Activated CD8-positive, alpha-beta T cell treated with anti-CD3 and anti-CD28 coated beads for 36 hours (primary cell): ENCODE measurements at regions not wholly inside any gene's neighbourhood (a gene's known extent, or its start where the extent isn't known, plus 50 kb on each side); places are given as distances from the start of the nearest gene placed in this dataset.

ENCODE experiments used
- ATAC-seq: fragments of 200-7000 bp; cut with Tn5 transposase; one replicate; pipeline ENCODE4 v1.10.0; 2021; ENCODE audit warnings: mild to moderate bottlenecking, moderate library complexity
- CTCF ChIA-PET: fragments of 350-600 bp; sonication (Branson Sonifier 250); formaldehyde crosslinking; loops from one replicate; lab custom pipeline; 2021; ENCODE audit warnings: antibody characterized with exemption; lab: Charles Lee
- POLR2A ChIA-PET: fragments of 350-600 bp; sonication (Branson Sonifier 250); formaldehyde crosslinking; loops from one replicate; lab custom pipeline; 2021; ENCODE audit warnings: antibody characterized with exemption; lab: Charles Lee
- DNase-seq: peaks from one replicate; pipeline ENCODE4 v3.0.0-alpha.2; 2020
- H3K27ac Mint-ChIP-seq: one replicate; pipeline ENCODE4 v1.8.0; 2021; ENCODE audit warnings: mild to moderate bottlenecking, mixed read lengths
- H3K27me3 Mint-ChIP-seq: one replicate; pipeline ENCODE4 v1.8.0; 2021; ENCODE audit warnings: mixed read lengths
- H3K36me3 Mint-ChIP-seq: one replicate; pipeline ENCODE4 v1.8.0; 2021; ENCODE audit warnings: low read depth, mixed read lengths
- H3K4me1 Mint-ChIP-seq: one replicate; pipeline ENCODE4 v1.8.0; 2021; ENCODE audit warnings: low read depth, mixed read lengths
- H3K4me3 Mint-ChIP-seq: one replicate; pipeline ENCODE4 v1.8.0; 2021; ENCODE audit warnings: mild to moderate bottlenecking, moderate library complexity, mixed read lengths
- H3K9me3 Mint-ChIP-seq: one replicate; pipeline ENCODE4 v1.8.0; 2021; ENCODE audit warnings: mixed read lengths
- intact Hi-C: fragments of 100-400 bp; cut with micrococcal nuclease; formaldehyde crosslinking; loops from one replicate; pipeline ENCODE4 v1.10.0; 2022
- TF ChIP-seq, protein P1 (sequence below): fragments of 200-600 bp; IDR thresholded peaks from one replicate; pipeline ENCODE4 v1.8.0; 2022; ENCODE audit warnings: antibody characterized with exemption, mild to moderate bottlenecking

GRCh38 chr1:219783605-219784235 is 144.6 kb downstream of the SLC30A10 start:
- Mint-ChIP-seq H3K4me3 (no peak overlapping the region), H3K27ac (no peak overlapping the region), H3K4me1 (no peaks in the 10 kb centered on the region), H3K36me3 (no peaks in the 10 kb centered on the region), H3K27me3 (no peaks in the 10 kb centered on the region), H3K9me3 (no peaks in the 10 kb centered on the region)
- no peak for ATAC-seq
- TF ChIP-seq, protein P1, sequence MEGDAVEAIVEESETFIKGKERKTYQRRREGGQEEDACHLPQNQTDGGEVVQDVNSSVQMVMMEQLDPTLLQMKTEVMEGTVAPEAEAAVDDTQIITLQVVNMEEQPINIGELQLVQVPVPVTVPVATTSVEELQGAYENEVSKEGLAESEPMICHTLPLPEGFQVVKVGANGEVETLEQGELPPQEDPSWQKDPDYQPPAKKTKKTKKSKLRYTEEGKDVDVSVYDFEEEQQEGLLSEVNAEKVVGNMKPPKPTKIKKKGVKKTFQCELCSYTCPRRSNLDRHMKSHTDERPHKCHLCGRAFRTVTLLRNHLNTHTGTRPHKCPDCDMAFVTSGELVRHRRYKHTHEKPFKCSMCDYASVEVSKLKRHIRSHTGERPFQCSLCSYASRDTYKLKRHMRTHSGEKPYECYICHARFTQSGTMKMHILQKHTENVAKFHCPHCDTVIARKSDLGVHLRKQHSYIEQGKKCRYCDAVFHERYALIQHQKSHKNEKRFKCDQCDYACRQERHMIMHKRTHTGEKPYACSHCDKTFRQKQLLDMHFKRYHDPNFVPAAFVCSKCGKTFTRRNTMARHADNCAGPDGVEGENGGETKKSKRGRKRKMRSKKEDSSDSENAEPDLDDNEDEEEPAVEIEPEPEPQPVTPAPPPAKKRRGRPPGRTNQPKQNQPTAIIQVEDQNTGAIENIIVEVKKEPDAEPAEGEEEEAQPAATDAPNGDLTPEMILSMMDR = no peak
- intact Hi-C loops = no loop called here
- no peak for DNase-seq
- POLR2A ChIA-PET = no interaction called here
- CTCF ChIA-PET = no interaction called here

DNA sequence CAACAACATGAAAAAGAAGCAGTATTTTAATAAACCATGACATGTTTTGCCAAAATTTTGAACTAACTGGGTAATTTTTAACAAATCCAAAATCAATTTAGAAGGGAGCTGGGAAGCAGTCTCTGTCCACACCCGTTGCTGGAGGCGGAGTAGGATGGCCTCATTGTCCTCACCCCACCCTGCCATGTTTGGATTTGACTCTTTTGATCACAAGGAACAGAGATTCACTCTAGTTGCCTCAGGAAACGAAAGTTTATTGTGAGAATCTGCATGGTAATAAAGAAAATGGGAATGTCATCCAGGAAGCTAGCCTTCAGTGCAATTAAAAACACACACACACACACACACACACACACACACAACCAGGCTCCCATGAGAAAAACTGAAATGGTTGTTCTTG is 145.4 kb downstream of the SLC30A10 start:
- POLR2A ChIA-PET = no interaction called here
- Mint-ChIP-seq H3K36me3 (no peaks in the 10 kb centered on the region), H3K9me3 (no peaks in the 10 kb centered on the region), H3K4me3 (no peak overlapping the region), H3K27ac (no peak overlapping the region), H3K27me3 (no peaks in the 10 kb centered on the region), H3K4me1 (no peaks in the 10 kb centered on the region)
- TF ChIP-seq, protein P1 = no peak
- ATAC-seq (no peak), DNase-seq (no peak)
- intact Hi-C loops = no loop called here
- CTCF ChIA-PET = no interaction called here

DNA sequence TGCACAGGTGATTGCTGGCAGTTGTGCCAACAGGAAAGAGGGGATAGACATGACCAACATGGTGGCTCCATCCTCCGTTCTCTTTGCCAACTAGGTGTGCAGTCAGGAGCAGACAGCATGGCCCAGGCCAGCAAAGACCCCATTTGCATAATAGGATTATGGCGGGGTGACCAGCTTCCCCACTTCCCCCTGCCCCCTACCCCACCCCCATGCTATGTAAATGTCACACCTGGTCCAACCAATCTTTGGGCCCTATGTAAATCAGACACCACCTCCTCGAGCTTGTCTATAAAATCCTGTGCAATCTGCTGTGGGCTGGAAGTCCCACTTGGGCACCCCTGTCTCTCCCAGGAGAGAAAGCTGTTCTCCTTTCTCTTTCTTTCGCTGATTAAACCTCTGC is 146.0 kb downstream of the SLC30A10 start:
- Mint-ChIP-seq H3K4me1 (no peaks in the 10 kb centered on the region), H3K27ac (no peak overlapping the region), H3K4me3 (no peak overlapping the region), H3K27me3 (no peaks in the 10 kb centered on the region), H3K9me3 (no peaks in the 10 kb centered on the region), H3K36me3 (no peaks in the 10 kb centered on the region)
- ATAC-seq = no peak
- TF ChIP-seq, protein P1 = no peak
- CTCF ChIA-PET = no interaction called here
- DNase-seq = no peak
- intact Hi-C loops = no loop called here
- POLR2A ChIA-PET = no interaction called here

DNA sequence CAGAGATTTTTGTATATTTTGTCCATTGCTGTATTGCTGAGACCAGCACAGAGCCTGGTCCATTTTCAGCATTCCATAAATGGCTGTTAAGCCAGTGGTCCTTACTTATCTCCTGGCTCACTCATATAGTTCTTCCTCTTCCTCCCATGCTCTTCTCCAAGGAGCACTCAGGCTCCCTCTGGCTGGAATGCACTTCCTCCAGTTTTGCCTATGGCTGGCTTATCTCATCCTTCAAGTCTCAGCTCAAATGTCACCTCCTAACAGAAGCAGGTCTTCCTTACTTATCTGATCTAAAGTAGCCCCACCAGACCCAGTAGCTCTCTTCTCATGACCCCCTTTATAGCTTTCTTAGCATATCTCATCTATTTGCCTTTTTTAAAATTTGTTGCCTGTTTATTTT is 146.9 kb downstream of the SLC30A10 start:
- TF ChIP-seq, protein P1 = no peak
- intact Hi-C loops = no loop called here
- H3K27ac Mint-ChIP-seq = no peak overlapping the region
- no peaks in the 10 kb centered on the region for H3K4me1 Mint-ChIP-seq
- ChIA-PET CTCF (no interaction called here), POLR2A (no interaction called here)
- ATAC-seq (no peak), DNase-seq (no peak)
- no peaks in the 10 kb centered on the region for H3K9me3 Mint-ChIP-seq
- no peaks in the 10 kb centered on the region for H3K36me3 Mint-ChIP-seq
- H3K27me3 Mint-ChIP-seq = no peaks in the 10 kb centered on the region
- H3K4me3 Mint-ChIP-seq = no peak overlapping the region

- H3K36me3 Mint-ChIP-seq = no peaks in the 10 kb centered on the region
- H3K9me3 Mint-ChIP-seq = no peaks in the 10 kb centered on the region
- no peak overlapping the region for H3K27ac Mint-ChIP-seq
- H3K4me3 Mint-ChIP-seq = no peak overlapping the region
- TF ChIP-seq, protein P1 = no peak
- no peak for DNase-seq
- no peaks in the 10 kb centered on the region for H3K27me3 Mint-ChIP-seq
- H3K4me1 Mint-ChIP-seq = no peaks in the 10 kb centered on the region
- ChIA-PET CTCF (no interaction called here), POLR2A (no interaction called here)
- ATAC-seq = no peak
- intact Hi-C loops = no loop called here
Observed at GRCh38 chr1:219778793-219779369, 149.5 kb downstream of the SLC30A10 start.
